Panc1 (cell line): ENCODE measurements at regions not wholly inside any gene's neighbourhood (a gene's known extent, or its start where the extent isn't known, plus 50 kb on each side); places are given as distances from the start of the nearest gene placed in this dataset.

Experiments
- ATAC-seq: fragments of 200-7000 bp; cut with Tn5 transposase; 2 replicates; pipeline ENCODE4 v1.9.1; 2020; ENCODE audit warnings: mild to moderate bottlenecking, moderate library complexity
- BruUV-seq: library from RNA; stranded (reverse); fragments of 400-500 nt; replicated peaks from 2 replicates; lab custom pipeline; 2021; lab: Mats Ljungman, UMichigan
- CTCF ChIA-PET: fragments of 300-600 bp; sonication (Branson Sonifier 250); formaldehyde crosslinking; loops from one replicate; lab custom pipeline; 2022; ENCODE audit warnings: antibody characterized with exemption; lab: Charles Lee
- POLR2A ChIA-PET: fragments of 300-600 bp; sonication (Branson Sonifier 250); formaldehyde crosslinking; loops from one replicate; lab custom pipeline; 2022; ENCODE audit warnings: antibody characterized with exemption; lab: Charles Lee
- DNase-seq: peaks from one replicate; pipeline ENCODE4 v3.0.0-alpha.2; 2010; ENCODE audit warnings: low read depth, low spot score
- H3K27ac ChIP-seq: 2 replicates; pipeline ENCODE4 v1.5.1; 2011; ENCODE audit warnings: mild to moderate bottlenecking, low read length, inconsistent platforms
- H3K27me3 ChIP-seq: fragments of 200-500 bp; sonication (Bioruptor generic); 2 replicates; pipeline ENCODE4 v1.6.0; 2014; ENCODE audit warnings: low read length, inconsistent platforms; ENCODE audit not compliant: control insufficient read depth, insufficient read depth
- H3K36me3 ChIP-seq: fragments of 200-500 bp; sonication (Bioruptor generic); 2 replicates; pipeline ENCODE4 v1.5.1; 2014; ENCODE audit warnings: inconsistent platforms, mild to moderate bottlenecking, low read length, moderate library complexity; ENCODE audit not compliant: control insufficient read depth, insufficient read depth
- H3K4me1 ChIP-seq: 2 replicates; pipeline ENCODE4 v1.5.1; 2011; ENCODE audit warnings: inconsistent platforms, mild to moderate bottlenecking, low read length, moderate library complexity; ENCODE audit not compliant: control insufficient read depth, insufficient read depth
- H3K4me3 ChIP-seq, 2 experiments: 2 replicates each; pipeline ENCODE4 v1.5.1; 2011 to 2012; ENCODE audit warnings: low read depth in 2 of 2, low read length in 2 of 2, mild to moderate bottlenecking in 2 of 2, inconsistent platforms in 1 of 2, moderate library complexity in 1 of 2
- H3K9me3 ChIP-seq: fragments of 200-500 bp; sonication (Bioruptor generic); 2 replicates; pipeline ENCODE4 v1.5.1; 2014; ENCODE audit warnings: low read depth, mild to moderate bottlenecking, inconsistent platforms, low read length, moderate library complexity; ENCODE audit not compliant: control insufficient read depth, insufficient read depth
- CTCF ChIP-seq: fragments of 450-650 bp; IDR thresholded peaks from 2 replicates; pipeline ENCODE4 v1.5.1; 2017; ENCODE audit warnings: mild to moderate bottlenecking
- POLR2AphosphoS5 ChIP-seq: IDR thresholded peaks from 2 replicates; pipeline ENCODE4 v1.6.1; 2012; ENCODE audit warnings: mild to moderate bottlenecking, low read depth, low read length, moderate library complexity
- REST ChIP-seq, 2 experiments: IDR thresholded peaks; 2 replicates each; pipeline ENCODE4 v1.6.1; 2011 to 2012; ENCODE audit warnings: low read depth in 2 of 2, control low read depth in 1 of 2, low read length in 1 of 2, mild to moderate bottlenecking in 1 of 2, moderate library complexity in 1 of 2; ENCODE audit not compliant: insufficient read depth in 1 of 2
- SIN3A ChIP-seq: IDR thresholded peaks from 2 replicates; pipeline ENCODE4 v1.6.1; 2012; ENCODE audit warnings: low read depth, mild to moderate bottlenecking, low read length, moderate library complexity, borderline replicate concordance; ENCODE audit not compliant: insufficient read depth
- TCF7L2 ChIP-seq: IDR thresholded peaks from 2 replicates; pipeline ENCODE4 v1.6.1; 2011; ENCODE audit warnings: mild to moderate bottlenecking, low read depth, low read length, inconsistent platforms
- in situ Hi-C: cut with HindIII; loops from 2 replicates; pipeline ENCODE4 v1.10.0; 2016; ENCODE audit warnings: low sequenced_read_pairs, low pct_unique_long_range_greater_than_20kb
- intact Hi-C: fragments of 100-400 bp; cut with micrococcal nuclease; formaldehyde crosslinking; loops from one replicate; pipeline ENCODE4 v1.10.0; 2022; ENCODE audit not compliant: unreplicated experiment

GRCh38 chr6:132190815-132191175, 210.5 kb downstream of the MOXD1 start:
- no peak for DNase-seq
- no peaks in the 10 kb centered on the region for H3K36me3 ChIP-seq
- H3K9me3 ChIP-seq: no peaks in the 10 kb centered on the region
- H3K4me3 ChIP-seq: no peak overlapping the region
- ChIA-PET POLR2A (no interaction called here), CTCF (no interaction called here)
- in situ Hi-C loops (no loop called here), intact Hi-C loops (no loop called here)
- ATAC-seq: no peak
- no peaks in the 10 kb centered on the region for H3K27me3 ChIP-seq
- H3K4me1 ChIP-seq: no peaks in the 10 kb centered on the region
- no peak overlapping the region for H3K27ac ChIP-seq
- TF ChIP-seq REST (IDR thresholded peaks at IDR 0.05; ENCODE audit: insufficient read depth in 1 of 2, low read depth in 2 of 2, low read length in 1 of 2): no peak
- no peak for TF ChIP-seq POLR2AphosphoS5
- TF ChIP-seq TCF7L2: no peak
- TF ChIP-seq CTCF: no peak
- no peak for TF ChIP-seq SIN3A
- BruUV-seq: no TSS peak

- in situ Hi-C loops: no loop called here
- no peaks in the 10 kb centered on the region for H3K36me3 ChIP-seq
- intact Hi-C loops: no loop called here
- no peaks in the 10 kb centered on the region for H3K27me3 ChIP-seq
- H3K9me3 ChIP-seq: no peaks in the 10 kb centered on the region
- no peaks in the 10 kb centered on the region for H3K4me1 ChIP-seq
- POLR2A ChIA-PET: no interaction called here
- TF ChIP-seq CTCF (no peak), REST (IDR thresholded peaks at IDR 0.05; ENCODE audit: insufficient read depth in 1 of 2, low read depth in 2 of 2, low read length in 1 of 2) (no peak), TCF7L2 (no peak), SIN3A (no peak), POLR2AphosphoS5 (no peak)
- CTCF ChIA-PET: no interaction called here
- BruUV-seq: no TSS peak
- DNase-seq (peak; percentile 12), ATAC-seq (no peak)
- H3K4me3 ChIP-seq: no peak overlapping the region
- H3K27ac ChIP-seq: no peak overlapping the region
These were observed 211.0 kb downstream of the MOXD1 start for GRCh38 chr6:132190097-132190814.
